HG03460 (cell line): ENCODE measurements at regions not wholly inside any gene's neighbourhood (a gene's known extent, or its start where the extent isn't known, plus 50 kb on each side); places are given as distances from the start of the nearest gene placed in this dataset.
"Not testable (repeated sequence)": the region's sequence is repeated elsewhere in the genome, so short reads cannot be mapped to it uniquely, and the experiment has no call there.

Experiments
- ATAC-seq: cut with Tn5 transposase; IDR thresholded peaks from one replicate; pipeline ENCODE4 v1.9.1; 2021; ENCODE audit not compliant: unreplicated experiment

- no peak for ATAC-seq
Measured at GRCh38 chr6:168864541-168865460, 388.8 kb downstream of the THBS2 start.

- ATAC-seq, result no peak
Measured at GRCh38 chr6:168863467-168863866, 390.2 kb downstream of the THBS2 start.

- no peak for ATAC-seq
Measured at GRCh38 chr6:168862346-168862980, 391.2 kb downstream of the THBS2 start.

- ATAC-seq, result no peak
Measured at GRCh38 chr6:168860987-168861386, 392.7 kb downstream of the THBS2 start.

- ATAC-seq, result no peak
Measured at GRCh38 chr6:168860341-168860740, 393.3 kb downstream of the THBS2 start.

GRCh38 chr6:168858926-168859325 lies 394.7 kb downstream of the THBS2 start:
- ATAC-seq, result no peak

- no peak for ATAC-seq
Measured at GRCh38 chr6:168856914-168857313, 396.7 kb downstream of the THBS2 start.

GRCh38 chr6:168852376-168852884 lies 401.2 kb downstream of the THBS2 start:
- ATAC-seq, result no peak

- ATAC-seq, result no peak
Measured at GRCh38 chr6:168851460-168852375, 401.9 kb downstream of the THBS2 start.

GRCh38 chr6:168850027-168850736 lies 403.5 kb downstream of the THBS2 start:
- ATAC-seq, result not testable (repeated sequence)

- no peak for ATAC-seq
Measured at GRCh38 chr6:168849459-168849858, 404.2 kb downstream of the THBS2 start.

- ATAC-seq, result no peak
Measured at GRCh38 chr6:168848797-168849196, 404.8 kb downstream of the THBS2 start.

GRCh38 chr6:168844821-168845609 lies 404.0 kb downstream of the SMOC2 start:
- ATAC-seq, result no peak

- not testable (repeated sequence) for ATAC-seq
Measured at GRCh38 chr6:168842632-168843212, 401.7 kb downstream of the SMOC2 start.

GRCh38 chr6:168841609-168842278 lies 400.8 kb downstream of the SMOC2 start:
- no peak for ATAC-seq

GRCh38 chr6:168840932-168841331 lies 399.9 kb downstream of the SMOC2 start:
- not testable (repeated sequence) for ATAC-seq

- ATAC-seq, result not testable (repeated sequence)
Measured at GRCh38 chr6:168840299-168840698, 399.3 kb downstream of the SMOC2 start.

- ATAC-seq, result no peak
Measured at GRCh38 chr6:168838037-168838399, 397.0 kb downstream of the SMOC2 start.
